WTC11 (cell line): ENCODE measurements at regions not wholly inside any gene's neighbourhood (a gene's known extent, or its start where the extent isn't known, plus 50 kb on each side); places are given as distances from the start of the nearest gene placed in this dataset.

ENCODE experiments used
- ATF3 ChIP-seq: sonication (generic); formaldehyde crosslinking; conservative IDR thresholded peaks from 2 replicates; pipeline ENCODE4 v1.8.1; 2022; ENCODE audit warnings: mild to moderate bottlenecking, missing genetic modification reagents
- ATF6 ChIP-seq: sonication (generic); formaldehyde crosslinking; IDR thresholded peaks from 2 replicates; pipeline ENCODE4 v1.8.1; 2023; ENCODE audit warnings: mild to moderate bottlenecking, missing genetic modification reagents
- CREB1 ChIP-seq: sonication (generic); formaldehyde crosslinking; IDR thresholded peaks from 2 replicates; pipeline ENCODE4 v1.8.0; 2023; ENCODE audit warnings: mild to moderate bottlenecking, missing genetic modification reagents
- CREM ChIP-seq: sonication (generic); formaldehyde crosslinking; IDR thresholded peaks from 2 replicates; pipeline ENCODE4 v1.8.1; 2022; ENCODE audit warnings: mild to moderate bottlenecking, missing genetic modification reagents, moderate library complexity
- CTCF ChIP-seq: fragments of 200-600 bp; IDR thresholded peaks from 2 replicates; pipeline ENCODE4 v1.8.0; 2022; ENCODE audit warnings: antibody characterized with exemption
- E2F1 ChIP-seq: sonication (generic); formaldehyde crosslinking; IDR thresholded peaks from 2 replicates; pipeline ENCODE4 v1.8.0; 2022; ENCODE audit warnings: mild to moderate bottlenecking, missing genetic modification reagents
- ETV6 ChIP-seq: sonication (generic); formaldehyde crosslinking; IDR thresholded peaks from 2 replicates; pipeline ENCODE4 v1.8.1; 2022; ENCODE audit warnings: mild to moderate bottlenecking, missing genetic modification reagents
- FOXK1 ChIP-seq: sonication (generic); formaldehyde crosslinking; IDR thresholded peaks from 2 replicates; pipeline ENCODE4 v1.8.0; 2022; ENCODE audit warnings: mild to moderate bottlenecking, moderate library complexity, missing genetic modification reagents
- IRF1 ChIP-seq: sonication (generic); formaldehyde crosslinking; IDR thresholded peaks from 2 replicates; pipeline ENCODE4 v1.8.0; 2023; ENCODE audit warnings: missing genetic modification reagents
- MAX ChIP-seq: sonication (generic); formaldehyde crosslinking; IDR thresholded peaks from 2 replicates; pipeline ENCODE4 v1.8.0; 2022; ENCODE audit warnings: mild to moderate bottlenecking, missing genetic modification reagents
- PRDM15 ChIP-seq: sonication (generic); formaldehyde crosslinking; IDR thresholded peaks from 2 replicates; pipeline ENCODE4 v1.8.0; 2022; ENCODE audit warnings: missing genetic modification reagents
- TEAD1 ChIP-seq: sonication (generic); formaldehyde crosslinking; IDR thresholded peaks from 2 replicates; pipeline ENCODE4 v1.8.0; 2022; ENCODE audit warnings: mild to moderate bottlenecking, missing genetic modification reagents
- ZNF317 ChIP-seq: sonication (generic); formaldehyde crosslinking; IDR thresholded peaks from 2 replicates; pipeline ENCODE4 v1.8.1; 2023; ENCODE audit warnings: low read depth, mild to moderate bottlenecking, moderate library complexity, missing genetic modification reagents, borderline replicate concordance
- ZNF396 ChIP-seq: fragments of 250-450 bp; sonication (Bioruptor Pico); IDR thresholded peaks from 2 replicates; pipeline ENCODE4 v1.8.0; 2021; ENCODE audit warnings: mild to moderate bottlenecking, moderate library complexity, borderline replicate concordance
- ZNF416 ChIP-seq: fragments of 250-450 bp; sonication (Bioruptor Pico); IDR thresholded peaks from 2 replicates; pipeline ENCODE4 v1.9.0; 2021; ENCODE audit warnings: mild to moderate bottlenecking, inconsistent platforms
- ZNF423 ChIP-seq: fragments of 250-450 bp; sonication (Bioruptor Pico); IDR thresholded peaks from 2 replicates; pipeline ENCODE4 v2.1.2; 2022; ENCODE audit warnings: mild to moderate bottlenecking, moderate library complexity
- ZNF512 ChIP-seq: sonication (generic); formaldehyde crosslinking; IDR thresholded peaks from 2 replicates; pipeline ENCODE4 v1.8.1; 2022; ENCODE audit warnings: missing genetic modification reagents, borderline replicate concordance

GRCh38 chr7:69232445-69233376 is 365.6 kb upstream of the AUTS2 start (continued):
- TF ChIP-seq PRDM15 (CRISPR knock-in tag) = peak; percentile 58; the same call in 1 of the 2 replicates
- no peak for TF ChIP-seq ZNF512 (CRISPR knock-in tag)
- no peak; the same call in 1 of the 2 replicates for TF ChIP-seq MAX (CRISPR knock-in tag)
- TF ChIP-seq IRF1 (CRISPR knock-in tag) = 0 out of 2 replicates have a peak, but pooled peaks have one; percentile 14
- 0 out of 2 replicates have a peak, but pooled peaks have one; percentile 54 for TF ChIP-seq E2F1 (CRISPR knock-in tag)
- no peak for TF ChIP-seq CTCF
- TF ChIP-seq FOXK1 = peak; percentile 88
- TF ChIP-seq ATF3 (CRISPR knock-in tag) = no peak
- TF ChIP-seq CREM = peak; percentile 61; the same call in 1 of the 2 replicates
- TF ChIP-seq ZNF317 (CRISPR knock-in tag) = no peak
- 0 out of 2 replicates have a peak, but pooled peaks have one; percentile 39 for TF ChIP-seq CREB1 (CRISPR knock-in tag)
- TF ChIP-seq ETV6 (CRISPR knock-in tag) = peak; percentile 70; the same call in 1 of the 2 replicates
- TF ChIP-seq ZNF416 = no peak
- peak; percentile 30; the same call in 1 of the 2 replicates for TF ChIP-seq ZNF423 (CRISPR knock-in tag)
- no peak for TF ChIP-seq ATF6 (CRISPR knock-in tag)
- TF ChIP-seq ZNF396 (CRISPR knock-in tag) = no peak
- TF ChIP-seq TEAD1 (CRISPR knock-in tag) = peak; percentile 70; the same call in 1 of the 2 replicates
- TF ChIP-seq, all 79 proteins: peak for 16
